ENCODE measurements at regions not wholly inside any gene's neighbourhood (a gene's known extent, or its start where the extent isn't known, plus 50 kb on each side); places are given as distances from the start of the nearest gene placed in this dataset.

GRCh38 chr7:21125297-21125696, 302.6 kb upstream of the SP4 start:
- Histone ChIP-seq H3K4me1 (peaks cover 47% of the 10 kb centered on the region), H3K9ac (no peak overlapping the region), H3K36me3 (no peaks in the 10 kb centered on the region), H3K9me3 (ENCODE audit: low read depth) (no peaks in the 10 kb centered on the region), H3K79me2 (ENCODE audit: low read depth) (no peaks in the 10 kb centered on the region), H2AFZ (replicated peaks) (no peak overlapping the region), H3K4me2 (peak overlapping the region; percentile 34), H4K20me1 (ENCODE audit: low read depth) (no peaks in the 10 kb centered on the region), H3F3A (ENCODE audit: low read depth) (peaks cover 9% of the 10 kb centered on the region), H3K4me3 (no peak overlapping the region), H3K27ac (no peak overlapping the region), H3K27me3 (no peaks in the 10 kb centered on the region)
- Mint-ChIP-seq H3K4me1 (peaks cover 11% of the 10 kb centered on the region), H3K36me3 (no peaks in the 10 kb centered on the region), H3K4me3 (no peak overlapping the region), H3K27me3 (ENCODE audit: insufficient read depth, low read depth) (no peaks in the 10 kb centered on the region), H3K27ac (no peak overlapping the region), H3K9me3 (no peaks in the 10 kb centered on the region)
- DNase-seq (ENCODE audit: low spot score) = no peak
- TF ChIP-seq EZH2phosphoT487 (IDR thresholded peaks at IDR 0.05) = no peak
- no peak for TF ChIP-seq CTCF (IDR thresholded peaks at IDR 0.05)
- TF ChIP-seq EZH2 (IDR thresholded peaks at IDR 0.05) = no peak

GRCh38 chr7:21128062-21128817, 299.6 kb upstream of the SP4 start:
- H3K9ac ChIP-seq = no peak overlapping the region
- peak; percentile 27 for DNase-seq (ENCODE audit: low spot score)
- no peaks in the 10 kb centered on the region for H3K36me3 ChIP-seq
- no peaks in the 10 kb centered on the region for H3K9me3 ChIP-seq (ENCODE audit: low read depth)
- H3K4me2 ChIP-seq = peak overlapping the region; percentile 40
- no peaks in the 10 kb centered on the region for H3K79me2 ChIP-seq (ENCODE audit: low read depth)
- no peak overlapping the region for H3K27ac ChIP-seq
- H3K27ac Mint-ChIP-seq = no peak overlapping the region
- no peak overlapping the region for H3K4me3 Mint-ChIP-seq
- no peak overlapping the region for H3K4me3 ChIP-seq
- peaks cover 9% of the 10 kb centered on the region for H3F3A ChIP-seq (ENCODE audit: low read depth)
- H3K27me3 Mint-ChIP-seq (ENCODE audit: insufficient read depth, low read depth) = no peaks in the 10 kb centered on the region
- no peaks in the 10 kb centered on the region for H4K20me1 ChIP-seq (ENCODE audit: low read depth)
- H3K36me3 Mint-ChIP-seq = no peaks in the 10 kb centered on the region
- H3K9me3 Mint-ChIP-seq = no peaks in the 10 kb centered on the region
- H3K4me1 ChIP-seq = peaks cover 47% of the 10 kb centered on the region
- peaks cover 11% of the 10 kb centered on the region for H3K4me1 Mint-ChIP-seq
- peak overlapping the region; percentile 81 for H2AFZ ChIP-seq (replicated peaks)
- H3K27me3 ChIP-seq = no peaks in the 10 kb centered on the region
- no peak for TF ChIP-seq CTCF (IDR thresholded peaks at IDR 0.05)
- no peak for TF ChIP-seq EZH2phosphoT487 (IDR thresholded peaks at IDR 0.05)
- TF ChIP-seq EZH2 (IDR thresholded peaks at IDR 0.05) = no peak

GRCh38 chr7:21131897-21132296, 296.0 kb upstream of the SP4 start:
- H3F3A ChIP-seq (ENCODE audit: low read depth) = no peaks in the 10 kb centered on the region
- Mint-ChIP-seq H3K27me3 (ENCODE audit: insufficient read depth, low read depth) (no peaks in the 10 kb centered on the region), H3K9me3 (peaks cover 16% of the 10 kb centered on the region), H3K4me1 (peaks cover 11% of the 10 kb centered on the region), H3K36me3 (no peaks in the 10 kb centered on the region), H3K27ac (no peak overlapping the region), H3K4me3 (no peak overlapping the region)
- no peak for TF ChIP-seq EZH2phosphoT487 (IDR thresholded peaks at IDR 0.05)
- H3K9me3 ChIP-seq (ENCODE audit: low read depth) = no peaks in the 10 kb centered on the region
- no peak overlapping the region for H3K9ac ChIP-seq
- H2AFZ ChIP-seq (replicated peaks) = no peak overlapping the region
- H3K27me3 ChIP-seq = no peaks in the 10 kb centered on the region
- H3K4me1 ChIP-seq = peaks cover 25% of the 10 kb centered on the region
- no peaks in the 10 kb centered on the region for H3K79me2 ChIP-seq (ENCODE audit: low read depth)
- no peak for DNase-seq (ENCODE audit: low spot score)
- no peak overlapping the region for H3K4me2 ChIP-seq
- H3K36me3 ChIP-seq = no peaks in the 10 kb centered on the region
- no peak overlapping the region for H3K4me3 ChIP-seq
- no peak overlapping the region for H3K27ac ChIP-seq
- no peaks in the 10 kb centered on the region for H4K20me1 ChIP-seq (ENCODE audit: low read depth)

GRCh38 chr7:21134631-21135030, 293.3 kb upstream of the SP4 start:
- H3K9ac ChIP-seq = no peak overlapping the region
- Mint-ChIP-seq H3K9me3 (peaks cover 20% of the 10 kb centered on the region), H3K27me3 (ENCODE audit: insufficient read depth, low read depth) (no peaks in the 10 kb centered on the region), H3K36me3 (no peaks in the 10 kb centered on the region), H3K4me1 (no peaks in the 10 kb centered on the region), H3K27ac (no peak overlapping the region), H3K4me3 (no peak overlapping the region)
- no peaks in the 10 kb centered on the region for H3K4me1 ChIP-seq
- H3F3A ChIP-seq (ENCODE audit: low read depth) = no peaks in the 10 kb centered on the region
- H3K9me3 ChIP-seq (ENCODE audit: low read depth) = no peaks in the 10 kb centered on the region
- no peak overlapping the region for H3K4me3 ChIP-seq
- no peak overlapping the region for H3K4me2 ChIP-seq
- no peak for DNase-seq (ENCODE audit: low spot score)
- no peak overlapping the region for H3K27ac ChIP-seq
- H3K79me2 ChIP-seq (ENCODE audit: low read depth) = no peaks in the 10 kb centered on the region
- H4K20me1 ChIP-seq (ENCODE audit: low read depth) = no peaks in the 10 kb centered on the region
- no peak for TF ChIP-seq EZH2 (IDR thresholded peaks at IDR 0.05)
- TF ChIP-seq CTCF (IDR thresholded peaks at IDR 0.05) = no peak
- TF ChIP-seq EZH2phosphoT487 (IDR thresholded peaks at IDR 0.05) = no peak
- H3K27me3 ChIP-seq = no peaks in the 10 kb centered on the region
- H2AFZ ChIP-seq (replicated peaks) = no peak overlapping the region
- no peaks in the 10 kb centered on the region for H3K36me3 ChIP-seq

Data from neural progenitor cell (in vitro differentiated cells).